GM23338 (cell line): ENCODE measurements at regions not wholly inside any gene's neighbourhood (a gene's known extent, or its start where the extent isn't known, plus 50 kb on each side); places are given as distances from the start of the nearest gene placed in this dataset.

Experiments used
- ATAC-seq: fragments of 200-7000 bp; cut with Tn5 transposase; 3 replicates; pipeline ENCODE4 v1.9.1; 2020
- DNase-seq: peaks from one replicate; pipeline ENCODE4 v3.0.0-alpha.2; 2015; ENCODE audit warnings: low spot score
- H2AFZ ChIP-seq: fragments of 200-600 bp; sonication (generic); 2 replicates; pipeline ENCODE4 v1.8.0; 2016; ENCODE audit warnings: antibody characterized with exemption, mild to moderate bottlenecking, moderate library complexity
- H3F3A ChIP-seq: fragments of 200-600 bp; sonication (generic); replicated peaks from 2 replicates; pipeline ENCODE4 v1.8.0; 2017; ENCODE audit warnings: antibody characterized with exemption, mixed run types, low read depth
- H3K27ac ChIP-seq: fragments of 200-600 bp; sonication (generic); 2 replicates; pipeline ENCODE4 v1.6.1; 2016; ENCODE audit warnings: low read depth
- H3K27me3 ChIP-seq: fragments of 200-600 bp; sonication (generic); 2 replicates; pipeline ENCODE4 v1.8.0; 2016; ENCODE audit warnings: mild to moderate bottlenecking, mixed run types, moderate library complexity; ENCODE audit not compliant: insufficient read depth
- H3K36me3 ChIP-seq: fragments of 200-600 bp; sonication (generic); 2 replicates; pipeline ENCODE4 v1.8.0; 2016; ENCODE audit warnings: mild to moderate bottlenecking; ENCODE audit not compliant: insufficient read depth
- H3K4me1 ChIP-seq: fragments of 200-600 bp; sonication (generic); 2 replicates; pipeline ENCODE4 v1.8.0; 2016; ENCODE audit warnings: mild to moderate bottlenecking, moderate library complexity; ENCODE audit not compliant: insufficient read depth
- H3K4me2 ChIP-seq: fragments of 200-600 bp; sonication (generic); 2 replicates; pipeline ENCODE4 v1.7.1; 2017; ENCODE audit warnings: mixed run types
- H3K4me3 ChIP-seq: fragments of 200-600 bp; sonication (generic); 2 replicates; pipeline ENCODE4 v1.6.1; 2016; ENCODE audit warnings: mixed run types
- H3K79me2 ChIP-seq: fragments of 200-600 bp; sonication (generic); replicated peaks from 2 replicates; pipeline ENCODE4 v1.8.0; 2017; ENCODE audit warnings: mild to moderate bottlenecking; ENCODE audit not compliant: insufficient read depth
- H3K9me2 ChIP-seq: fragments of 200-600 bp; sonication (generic); 2 replicates; pipeline ENCODE4 v1.8.0; 2017; ENCODE audit not compliant: insufficient read depth
- H4K20me1 ChIP-seq: fragments of 200-600 bp; sonication (generic); replicated peaks from 2 replicates; pipeline ENCODE4 v1.8.0; 2017; ENCODE audit warnings: mild to moderate bottlenecking; ENCODE audit not compliant: insufficient read depth
- H3K27ac Mint-ChIP-seq: 2 replicates; pipeline ENCODE4 v1.8.0; 2020; ENCODE audit warnings: inconsistent platforms, mild to moderate bottlenecking, moderate library complexity, mixed read lengths
- H3K27me3 Mint-ChIP-seq: 3 replicates; pipeline ENCODE4 v1.8.0; 2022; ENCODE audit warnings: low read depth, mild to moderate bottlenecking, moderate library complexity, mixed read lengths, inconsistent platforms; ENCODE audit not compliant: insufficient read depth, poor library complexity
- H3K36me3 Mint-ChIP-seq: 3 replicates; pipeline ENCODE4 v1.8.0; 2021; ENCODE audit warnings: low read depth, mild to moderate bottlenecking, inconsistent platforms, moderate library complexity, mixed read lengths
- H3K4me1 Mint-ChIP-seq: 3 replicates; pipeline ENCODE4 v1.8.0; 2020; ENCODE audit warnings: mild to moderate bottlenecking, inconsistent platforms, mixed read lengths
- H3K4me3 Mint-ChIP-seq: 3 replicates; pipeline ENCODE4 v1.8.0; 2021; ENCODE audit warnings: moderate library complexity, mild to moderate bottlenecking, inconsistent platforms, mixed read lengths
- H3K9me3 Mint-ChIP-seq: 3 replicates; pipeline ENCODE4 v1.8.0; 2020; ENCODE audit warnings: moderate library complexity, mild to moderate bottlenecking, inconsistent platforms, mixed read lengths
- CREB1 ChIP-seq: fragments of 250-450 bp; sonication (Bioruptor Pico); IDR thresholded peaks from 2 replicates; pipeline ENCODE4 v1.5.0; 2020; ENCODE audit warnings: low read depth, mild to moderate bottlenecking, moderate library complexity
- CTCF ChIP-seq, 2 experiments: fragments of 200-600 bp in 1 of 2; sonication (generic) in 1 of 2; conservative IDR thresholded peaks; 2 replicates each; pipeline versions ENCODE4 v1.5.1 to v1.6.1; 2016 to 2017; ENCODE audit warnings: antibody characterized with exemption in 2 of 2, low read depth in 2 of 2, mild to moderate bottlenecking in 2 of 2, moderate library complexity in 1 of 2
- ETS1 ChIP-seq: IDR thresholded peaks from 2 replicates; pipeline ENCODE4 v1.6.1; 2016; ENCODE audit warnings: antibody characterized with exemption
- JUNB ChIP-seq: IDR thresholded peaks from one replicate; pipeline ENCODE4 v1.6.1; 2016; ENCODE audit warnings: antibody characterized with exemption; ENCODE audit not compliant: unreplicated experiment
- NANOG ChIP-seq: IDR thresholded peaks from 2 replicates; pipeline ENCODE4 v1.6.1; 2016; ENCODE audit warnings: antibody characterized with exemption, borderline replicate concordance
- POLR2AphosphoS5 ChIP-seq: IDR thresholded peaks from 2 replicates; pipeline ENCODE4 v1.6.1; 2016; ENCODE audit warnings: antibody characterized with exemption, low read depth
- REST ChIP-seq: IDR thresholded peaks from one replicate; pipeline ENCODE4 v1.6.1; 2018; ENCODE audit warnings: antibody characterized with exemption; ENCODE audit not compliant: unreplicated experiment
- STAT1 ChIP-seq: IDR thresholded peaks from one replicate; pipeline ENCODE4 v1.6.1; 2016; ENCODE audit warnings: antibody characterized with exemption; ENCODE audit not compliant: unreplicated experiment

- Mint-ChIP-seq H3K27ac (no peak overlapping the region), H3K9me3 (no peaks in the 10 kb centered on the region; the same call in 2 of the 3 replicates), H3K27me3 (peaks cover 3% of the 10 kb centered on the region), H3K4me3 (no peak overlapping the region), H3K36me3 (no peaks in the 10 kb centered on the region), H3K4me1 (0 out of 3 replicates have a peak, but pooled peaks cover 3% of the 10 kb centered on the region)
- H3K4me1 ChIP-seq, result no peaks in the 10 kb centered on the region
- no peaks in the 10 kb centered on the region for H3K79me2 ChIP-seq
- ATAC-seq, result no peak
- no peak for DNase-seq
- no peak overlapping the region for H3K4me2 ChIP-seq
- TF ChIP-seq JUNB (no peak), CTCF (conservative IDR thresholded peaks at IDR 0.05; ENCODE audit: low read depth in 2 of 2) (no peak), STAT1 (no peak), ETS1 (no peak)
- no peaks in the 10 kb centered on the region for H3F3A ChIP-seq
- no peak overlapping the region for H2AFZ ChIP-seq
- H3K36me3 ChIP-seq, result no peaks in the 10 kb centered on the region
- H3K4me3 ChIP-seq, result no peak overlapping the region
- no peak overlapping the region for H3K27ac ChIP-seq
- H3K27me3 ChIP-seq, result no peaks in the 10 kb centered on the region
- H3K9me2 ChIP-seq, result no peaks in the 10 kb centered on the region
- no peaks in the 10 kb centered on the region for H4K20me1 ChIP-seq
Measured at GRCh38 chr11:38672445-38672844, 2074.4 kb upstream of the RAG2 start.

- no peak overlapping the region for H3K27ac ChIP-seq
- H4K20me1 ChIP-seq, result no peaks in the 10 kb centered on the region
- no peaks in the 10 kb centered on the region for H3K4me1 ChIP-seq
- H3K4me1 Mint-ChIP-seq, result no peaks in the 10 kb centered on the region
- H3K36me3 Mint-ChIP-seq, result no peaks in the 10 kb centered on the region
- no peaks in the 10 kb centered on the region for H3K9me3 Mint-ChIP-seq
- H3F3A ChIP-seq, result no peaks in the 10 kb centered on the region
- no peak overlapping the region for H3K4me2 ChIP-seq
- no peak overlapping the region for H3K4me3 ChIP-seq
- no peak for ATAC-seq
- no peaks in the 10 kb centered on the region for H3K36me3 ChIP-seq
- H3K27me3 Mint-ChIP-seq, result no peaks in the 10 kb centered on the region
- DNase-seq, result no peak
- H2AFZ ChIP-seq, result no peak overlapping the region
- H3K79me2 ChIP-seq, result no peaks in the 10 kb centered on the region
- no peak overlapping the region for H3K4me3 Mint-ChIP-seq
- H3K27ac Mint-ChIP-seq, result no peak overlapping the region
- H3K27me3 ChIP-seq, result no peaks in the 10 kb centered on the region
- no peaks in the 10 kb centered on the region for H3K9me2 ChIP-seq
- TF ChIP-seq CREB1 (no peak), POLR2AphosphoS5 (no peak), CTCF (conservative IDR thresholded peaks at IDR 0.05; ENCODE audit: low read depth in 2 of 2) (no peak), REST (no peak), NANOG (no peak)
Measured at GRCh38 chr11:38667359-38667758, 2069.3 kb upstream of the RAG2 start.
